Mucosa of descending colon (tissue), 3 donors: ENCODE measurements at regions not wholly inside any gene's neighbourhood (a gene's known extent, or its start where the extent isn't known, plus 50 kb on each side); places are given as distances from the start of the nearest gene placed in this dataset.
"Not testable (repeated sequence)": the region's sequence is repeated elsewhere in the genome, so short reads cannot be mapped to it uniquely, and the experiment has no call there.

Source experiments
- ATAC-seq: fragments of 200-7000 bp; cut with Tn5 transposase; one replicate; pipeline ENCODE4 v1.9.1; 2020; ENCODE audit warnings: mild to moderate bottlenecking, moderate library complexity
- DNase-seq, 3 donors: peaks; one replicate each; pipeline ENCODE4 v3.0.0-alpha.2; 2020
- H3K36me3 ChIP-seq: fragments of 200-600 bp; one replicate; pipeline ENCODE4 v1.8.0; 2021; ENCODE audit warnings: low read depth, mild to moderate bottlenecking
- H3K4me1 ChIP-seq: fragments of 200-600 bp; one replicate; pipeline ENCODE4 v1.8.0; 2021; ENCODE audit warnings: low read depth, mild to moderate bottlenecking
- H3K4me3 ChIP-seq: fragments of 200-600 bp; one replicate; pipeline ENCODE4 v1.8.0; 2021; ENCODE audit warnings: mild to moderate bottlenecking
- H3K9me3 ChIP-seq: fragments of 200-600 bp; one replicate; pipeline ENCODE4 v1.8.0; 2021; ENCODE audit warnings: mild to moderate bottlenecking
- intact Hi-C, 2 donors: fragments of 100-400 bp; cut with DNase I in 1 of 2; cut with micrococcal nuclease in 1 of 2; formaldehyde crosslinking; loops; one replicate each; pipeline versions ENCODE4 v1.11.0 to v1.11.1; 2022; cut with DNase I, micrococcal nuclease
- TF ChIP-seq, protein P1 (sequence below): fragments of 200-600 bp; IDR thresholded peaks from one replicate; pipeline ENCODE4 v1.8.0; 2022; ENCODE audit warnings: antibody characterized with exemption, mild to moderate bottlenecking
- donor health status: DM: no; HTN: no; CAD: no; lungs with moderate emphysema.
- donor health status: DM: no; HTN: no; CAD: no.
- donor health status: DM: no; HTN: yes; CAD: no.

DNA sequence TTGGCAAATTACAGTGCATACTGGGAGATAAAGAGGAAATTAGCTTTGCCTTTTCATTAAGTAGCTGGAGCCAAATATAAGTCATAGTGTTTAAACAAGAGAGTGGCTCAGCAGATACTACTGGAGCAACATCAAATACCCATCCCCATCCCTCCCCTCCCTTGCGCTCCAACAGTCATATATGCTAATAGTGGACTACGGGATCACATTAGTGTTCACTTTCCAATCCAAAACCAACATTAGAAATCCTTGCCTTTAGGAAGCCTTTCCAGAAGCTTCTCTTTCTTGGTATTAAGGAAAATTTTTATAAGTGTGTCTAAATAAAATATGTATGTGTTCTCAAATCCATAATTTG lies 1669.3 kb downstream of the SUCLG1 start:
- Histone ChIP-seq H3K4me1 (no peaks in the 10 kb centered on the region), H3K36me3 (no peaks in the 10 kb centered on the region), H3K4me3 (no peak overlapping the region), H3K9me3 (no peaks in the 10 kb centered on the region)
- intact Hi-C loops, result no loop called here
- no peak for DNase-seq
- TF ChIP-seq, protein P1, sequence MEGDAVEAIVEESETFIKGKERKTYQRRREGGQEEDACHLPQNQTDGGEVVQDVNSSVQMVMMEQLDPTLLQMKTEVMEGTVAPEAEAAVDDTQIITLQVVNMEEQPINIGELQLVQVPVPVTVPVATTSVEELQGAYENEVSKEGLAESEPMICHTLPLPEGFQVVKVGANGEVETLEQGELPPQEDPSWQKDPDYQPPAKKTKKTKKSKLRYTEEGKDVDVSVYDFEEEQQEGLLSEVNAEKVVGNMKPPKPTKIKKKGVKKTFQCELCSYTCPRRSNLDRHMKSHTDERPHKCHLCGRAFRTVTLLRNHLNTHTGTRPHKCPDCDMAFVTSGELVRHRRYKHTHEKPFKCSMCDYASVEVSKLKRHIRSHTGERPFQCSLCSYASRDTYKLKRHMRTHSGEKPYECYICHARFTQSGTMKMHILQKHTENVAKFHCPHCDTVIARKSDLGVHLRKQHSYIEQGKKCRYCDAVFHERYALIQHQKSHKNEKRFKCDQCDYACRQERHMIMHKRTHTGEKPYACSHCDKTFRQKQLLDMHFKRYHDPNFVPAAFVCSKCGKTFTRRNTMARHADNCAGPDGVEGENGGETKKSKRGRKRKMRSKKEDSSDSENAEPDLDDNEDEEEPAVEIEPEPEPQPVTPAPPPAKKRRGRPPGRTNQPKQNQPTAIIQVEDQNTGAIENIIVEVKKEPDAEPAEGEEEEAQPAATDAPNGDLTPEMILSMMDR, result no peak
- ATAC-seq, result no peak

DNA sequence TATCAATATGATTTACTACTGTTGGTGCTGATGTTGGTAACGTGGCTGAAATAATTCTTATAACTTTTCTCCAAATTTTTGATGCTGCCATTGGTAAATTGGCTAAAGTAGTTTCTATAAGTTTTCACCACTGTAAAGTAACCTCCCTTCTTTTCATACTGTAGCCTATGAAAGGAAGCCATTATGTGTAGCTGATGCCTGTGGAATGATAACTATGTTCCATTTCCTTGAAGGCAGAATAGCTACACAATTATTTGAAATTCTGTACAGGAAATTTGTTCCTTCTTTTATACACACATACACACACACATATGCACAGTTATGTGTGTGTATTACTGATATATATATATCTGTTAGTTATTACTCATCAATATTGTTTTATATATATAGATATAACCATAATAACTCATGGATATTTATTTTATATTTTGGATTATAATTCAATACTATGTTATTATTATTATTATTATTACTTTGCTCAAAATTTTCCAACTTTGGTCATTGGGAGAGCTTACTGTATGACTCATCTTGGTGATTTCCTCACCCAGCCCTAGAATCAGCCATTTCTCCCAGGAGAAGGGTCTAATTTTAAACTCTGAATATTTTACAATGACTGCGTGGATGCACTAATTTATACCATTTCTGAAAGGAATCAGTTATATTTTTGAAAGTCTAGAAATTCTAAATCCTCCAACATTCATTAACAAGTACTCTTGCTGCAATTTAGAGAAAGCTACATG lies 1677.7 kb downstream of the SUCLG1 start:
- H3K36me3 ChIP-seq, result no peaks in the 10 kb centered on the region
- intact Hi-C loops, result no loop called here
- DNase-seq, result no peak
- TF ChIP-seq, protein P1, result no peak
- H3K9me3 ChIP-seq, result no peaks in the 10 kb centered on the region
- H3K4me3 ChIP-seq, result no peak overlapping the region
- ATAC-seq, result no peak
- H3K4me1 ChIP-seq, result no peaks in the 10 kb centered on the region

DNA sequence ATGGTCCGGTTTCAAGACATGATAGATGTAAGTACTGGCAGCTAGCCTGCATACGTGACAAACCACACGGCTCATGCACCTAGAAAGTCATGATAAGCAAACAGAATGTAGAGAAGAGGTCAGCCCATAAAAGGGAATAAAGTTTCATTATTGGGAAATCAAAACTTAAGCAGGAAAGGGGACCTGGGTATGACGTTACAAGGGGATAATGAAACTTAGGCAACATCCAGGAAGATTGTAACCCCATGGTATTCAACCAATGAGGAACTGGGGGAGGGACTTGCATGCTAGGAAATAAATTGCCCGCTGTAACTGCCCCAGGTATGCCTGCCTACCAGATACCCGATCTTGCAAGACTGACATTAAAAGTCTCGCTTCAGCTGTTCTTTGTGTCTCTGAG lies 1679.0 kb downstream of the SUCLG1 start:
- no peaks in the 10 kb centered on the region for H3K36me3 ChIP-seq
- TF ChIP-seq, protein P1, result no peak
- intact Hi-C loops, result no loop called here
- DNase-seq (no peak), ATAC-seq (no peak)
- H3K4me3 ChIP-seq, result no peak overlapping the region
- no peaks in the 10 kb centered on the region for H3K9me3 ChIP-seq
- H3K4me1 ChIP-seq, result no peaks in the 10 kb centered on the region

DNA sequence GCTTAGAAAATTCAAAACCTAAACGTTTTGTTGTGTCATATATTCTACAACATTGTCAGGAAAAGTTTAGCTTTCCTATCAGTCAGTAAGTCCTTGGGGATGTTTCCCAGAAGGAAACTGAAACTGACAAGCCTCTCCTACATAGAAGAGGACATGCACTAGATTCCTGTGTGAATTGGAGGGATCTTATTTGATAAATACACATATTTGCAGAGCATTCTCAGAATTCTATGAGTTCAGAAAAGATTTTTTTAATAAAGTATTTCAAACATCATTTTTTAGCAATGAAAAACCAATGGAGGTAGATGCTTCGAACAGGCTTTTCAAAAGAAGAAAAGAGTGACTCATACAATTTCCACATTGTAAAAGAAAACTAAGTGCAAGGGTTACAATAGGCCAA lies 1706.7 kb downstream of the SUCLG1 start:
- ATAC-seq (no peak), DNase-seq (no peak)
- Histone ChIP-seq H3K36me3 (no peaks in the 10 kb centered on the region), H3K9me3 (peaks cover 13% of the 10 kb centered on the region), H3K4me3 (no peak overlapping the region), H3K4me1 (no peaks in the 10 kb centered on the region)
- intact Hi-C loops, result no loop called here
- TF ChIP-seq, protein P1, result no peak

DNA sequence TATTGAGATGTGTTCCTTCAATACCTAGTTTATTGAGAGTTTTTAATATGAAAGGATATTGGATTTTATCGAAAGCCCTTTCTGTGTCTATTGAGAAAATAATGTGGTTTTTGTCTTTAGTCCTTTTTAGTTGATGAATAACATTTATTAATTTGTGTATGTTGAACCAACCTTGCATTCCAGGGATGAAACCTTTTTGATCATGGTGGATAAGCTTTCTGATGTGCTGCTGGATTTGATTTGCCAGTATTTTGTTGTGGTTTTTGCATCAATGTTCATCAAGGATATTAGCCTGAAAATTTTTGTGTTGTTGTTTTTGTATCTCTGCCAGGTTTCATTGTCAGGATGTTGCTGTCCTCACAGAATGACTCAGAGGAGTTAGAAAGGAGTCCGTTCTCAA lies 1710.4 kb downstream of the SUCLG1 start:
- intact Hi-C loops, result no loop called here
- H3K36me3 ChIP-seq, result no peaks in the 10 kb centered on the region
- H3K9me3 ChIP-seq, result peaks cover 13% of the 10 kb centered on the region
- no peaks in the 10 kb centered on the region for H3K4me1 ChIP-seq
- DNase-seq (no peak), ATAC-seq (no peak)
- H3K4me3 ChIP-seq, result no peak overlapping the region
- TF ChIP-seq, protein P1, result no peak

DNA sequence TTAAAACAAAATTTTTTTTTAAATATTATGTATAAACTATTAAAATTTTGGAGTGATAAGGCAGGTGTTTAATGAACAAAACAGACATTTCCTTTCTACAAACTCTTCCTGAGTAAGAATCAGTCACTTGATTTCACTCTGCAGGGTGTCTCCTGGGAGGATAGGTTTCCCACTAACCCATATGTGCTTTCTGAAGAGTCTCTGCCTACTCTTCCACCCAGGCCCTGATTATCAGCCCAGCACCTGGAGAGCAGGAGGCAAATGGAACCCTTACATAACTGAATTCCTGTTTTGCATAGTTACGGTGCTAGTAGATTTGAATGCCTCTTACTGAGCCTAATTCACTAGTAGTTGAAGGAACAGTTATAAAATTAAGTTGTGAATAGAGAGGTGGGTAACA lies 1718.6 kb downstream of the SUCLG1 start:
- ATAC-seq (no peak), DNase-seq (no peak)
- H3K4me3 ChIP-seq, result no peak overlapping the region
- H3K4me1 ChIP-seq, result no peaks in the 10 kb centered on the region
- no peaks in the 10 kb centered on the region for H3K36me3 ChIP-seq
- no peaks in the 10 kb centered on the region for H3K9me3 ChIP-seq
- intact Hi-C loops, result no loop called here
- TF ChIP-seq, protein P1, result no peak

DNA sequence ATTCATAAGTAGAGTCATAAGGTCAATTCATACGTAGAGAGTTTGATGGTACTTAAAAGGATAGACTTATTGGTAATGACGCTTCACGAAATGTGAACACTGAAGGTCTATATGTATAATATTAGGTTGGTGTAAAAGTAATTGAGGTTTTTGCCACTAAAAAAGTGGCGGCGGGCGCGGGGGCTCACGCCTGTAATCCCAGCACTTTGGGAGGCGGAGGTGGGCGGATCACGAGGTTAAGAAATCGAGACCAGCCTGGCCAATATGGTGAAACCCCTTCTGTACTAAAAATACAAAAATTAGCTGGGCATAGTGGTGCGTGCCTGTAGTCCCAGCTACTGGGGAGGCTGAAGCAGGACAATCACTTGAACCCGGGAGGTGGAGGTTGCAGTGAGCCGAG lies 1721.1 kb downstream of the SUCLG1 start:
- H3K4me3 ChIP-seq, H3K4me1 ChIP-seq, DNase-seq, intact Hi-C loops, H3K36me3 ChIP-seq, H3K9me3 ChIP-seq, ATAC-seq: not testable (repeated sequence)
